HCT116 (cell line): ENCODE measurements at regions not wholly inside any gene's neighbourhood (a gene's known extent, or its start where the extent isn't known, plus 50 kb on each side); places are given as distances from the start of the nearest gene placed in this dataset.

Source experiments
- ATAC-seq: fragments of 200-7000 bp; cut with Tn5 transposase; 2 replicates; pipeline ENCODE4 v1.9.1; 2020; ENCODE audit warnings: mild to moderate bottlenecking, moderate library complexity
- BruUV-seq: library from RNA; stranded (reverse); fragments of 400-500 nt; replicated peaks from 2 replicates; lab custom pipeline; 2021; lab: Mats Ljungman, UMichigan
- CTCF ChIA-PET: fragments of 300-600 bp; sonication (Branson Sonifier 250); formaldehyde crosslinking; loops from one replicate; lab custom pipeline; 2021; ENCODE audit warnings: antibody characterized with exemption; lab: Charles Lee
- POLR2A ChIA-PET: fragments of 300-600, 350-600 bp; sonication (Branson Sonifier 250); formaldehyde crosslinking; loops from one replicate; lab custom pipeline; 2021; ENCODE audit warnings: antibody characterized with exemption; lab: Charles Lee
- RAD21 ChIA-PET, 2 experiments: fragments of 300-600 bp; sonication (Branson Sonifier 250); formaldehyde crosslinking; loops; one replicate each; lab custom pipeline; 2023; ENCODE audit warnings: low total read pairs in 2 of 2; ENCODE audit not compliant: uncharacterized antibody in 2 of 2, unreplicated experiment in 2 of 2, low non-redundant PET in 1 of 2; lab: Charles Lee
- DNase-seq: peaks from one replicate; pipeline ENCODE4 v3.0.0-alpha.2; 2010; ENCODE audit warnings: low read depth, low spot score
- H2AFZ ChIP-seq: fragments of 200-600 bp; shearing (Covaris generic), sonication (generic); 2 replicates; pipeline ENCODE4 v1.6.1; 2017; ENCODE audit warnings: low read depth, mixed run types, mixed read lengths, antibody characterized with exemption, low read length; ENCODE audit not compliant: poor library complexity, severe bottlenecking
- H3K27ac ChIP-seq: 2 replicates; pipeline ENCODE4 v1.5.1; 2012; ENCODE audit warnings: low read depth, low read length
- H3K27me3 ChIP-seq: fragments of 200-600 bp; sonication (generic); 2 replicates; pipeline ENCODE4 v1.6.1; 2016; ENCODE audit warnings: mixed run types, low read length, mixed read lengths; ENCODE audit not compliant: insufficient read depth
- H3K36me3 ChIP-seq, 2 experiments: fragments of 200-500 bp in 1 of 2; fragments of 200-600 bp in 1 of 2; sonication (Bioruptor generic) in 1 of 2; sonication (generic) in 1 of 2; 2 replicates each; pipeline versions ENCODE4 v1.5.1 to v1.6.1; 2014 to 2016; ENCODE audit warnings: low read length in 2 of 2, inconsistent platforms in 1 of 2, mixed read lengths in 1 of 2, mixed run types in 1 of 2; ENCODE audit not compliant: insufficient read depth in 2 of 2, control insufficient read depth in 1 of 2
- H3K4me1 ChIP-seq, 2 experiments: fragments of 200-600 bp in 1 of 2; sonication (generic) in 1 of 2; 2 replicates each; pipeline versions ENCODE4 v1.5.1 to v1.6.1; 2012 to 2017; ENCODE audit warnings: low read length in 2 of 2, inconsistent platforms in 1 of 2, mild to moderate bottlenecking in 1 of 2, mixed read lengths in 1 of 2, mixed run types in 1 of 2, moderate library complexity in 1 of 2; ENCODE audit not compliant: insufficient read depth in 2 of 2, control insufficient read depth in 1 of 2
- H3K4me2 ChIP-seq: fragments of 200-600 bp; sonication (generic); 2 replicates; pipeline ENCODE4 v1.6.1; 2017; ENCODE audit warnings: mixed run types, low read length, mixed read lengths
- H3K4me3 ChIP-seq, 2 experiments: fragments of 200-600 bp in 1 of 2; sonication (generic) in 1 of 2; replicated peaks in 1 of 2; 2 replicates each; pipeline ENCODE4 v1.5.1; 2011 to 2016; ENCODE audit warnings: low read length in 2 of 2, control low read depth in 1 of 2, low read depth in 1 of 2, mild to moderate bottlenecking in 1 of 2, mixed read lengths in 1 of 2, mixed run types in 1 of 2
- H3K79me2 ChIP-seq: fragments of 200-600 bp; sonication (generic); 2 replicates; pipeline ENCODE4 v1.6.1; 2017; ENCODE audit warnings: mild to moderate bottlenecking, mixed run types, low read length, moderate library complexity, mixed read lengths; ENCODE audit not compliant: insufficient read depth
- H3K9ac ChIP-seq: fragments of 200-600 bp; sonication (generic); 2 replicates; pipeline ENCODE4 v1.6.1; 2016; ENCODE audit warnings: low read length, mixed read lengths
- H3K9me2 ChIP-seq: fragments of 200-600 bp; sonication (generic), shearing (Covaris generic); 2 replicates; pipeline ENCODE4 v1.6.1; 2017; ENCODE audit warnings: mixed run types, mild to moderate bottlenecking, moderate library complexity; ENCODE audit not compliant: insufficient read depth
- H3K9me3 ChIP-seq, 2 experiments: fragments of 200-500 bp in 1 of 2; fragments of 200-600 bp in 1 of 2; sonication (Bioruptor generic) in 1 of 2; sonication (generic) in 1 of 2; 2 replicates each; pipeline ENCODE4 v1.6.1; 2014 to 2017; ENCODE audit warnings: low read length in 2 of 2, mixed read lengths in 2 of 2, inconsistent platforms in 1 of 2, low read depth in 1 of 2, mild to moderate bottlenecking in 1 of 2, mixed run types in 1 of 2, moderate library complexity in 1 of 2; ENCODE audit not compliant: control insufficient read depth in 1 of 2, insufficient read depth in 1 of 2
- H4K20me1 ChIP-seq: fragments of 200-600 bp; sonication (generic), shearing (Covaris generic); 2 replicates; pipeline ENCODE4 v1.6.1; 2017; ENCODE audit warnings: mixed run types, mild to moderate bottlenecking, moderate library complexity; ENCODE audit not compliant: insufficient read depth
- CBX3 ChIP-seq: IDR thresholded peaks from 2 replicates; pipeline ENCODE4 v1.6.1; 2012; ENCODE audit warnings: low read depth
- EGR1 ChIP-seq: IDR thresholded peaks from 2 replicates; pipeline ENCODE4 v1.6.1; 2012; ENCODE audit warnings: low read depth
- POLR2AphosphoS5 ChIP-seq: IDR thresholded peaks from 2 replicates; pipeline ENCODE4 v1.6.1; 2011; ENCODE audit warnings: mild to moderate bottlenecking, low read depth, low read length, moderate library complexity
- SIN3A ChIP-seq: IDR thresholded peaks from 2 replicates; pipeline ENCODE4 v1.6.1; 2012; ENCODE audit warnings: low read depth
- intact Hi-C: fragments of 100-400 bp; cut with micrococcal nuclease; formaldehyde crosslinking; loops from 2 replicates; pipeline ENCODE4 v1.10.0; 2022
- TF ChIP-seq, protein P1 (sequence below): IDR thresholded peaks from 2 replicates; pipeline ENCODE4 v1.6.1; 2012; ENCODE audit warnings: low read depth
- TF ChIP-seq, protein P2 (sequence below): IDR thresholded peaks from 2 replicates; pipeline ENCODE4 v1.6.1; 2012

DNA sequence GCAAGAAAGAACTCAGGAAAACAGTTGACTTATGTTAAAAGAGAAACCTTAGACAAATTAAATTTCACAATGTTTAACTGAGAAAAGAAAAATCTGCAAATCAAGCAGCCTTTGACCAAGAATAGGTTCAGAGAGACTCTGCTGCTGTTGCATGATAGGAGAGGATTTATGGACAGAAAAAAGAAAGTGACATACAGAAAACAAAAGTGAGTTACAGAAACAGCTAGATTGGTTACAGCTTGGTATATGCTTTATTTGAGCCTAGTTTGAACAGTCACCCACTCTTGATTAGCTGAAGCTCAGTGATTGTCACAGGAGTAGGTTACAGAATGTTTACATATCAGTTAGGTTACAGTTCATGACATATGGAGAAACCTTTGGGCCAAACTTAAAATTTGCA, 258.2 kb upstream of the SPOPL start (continued):
- TF ChIP-seq, protein P1, sequence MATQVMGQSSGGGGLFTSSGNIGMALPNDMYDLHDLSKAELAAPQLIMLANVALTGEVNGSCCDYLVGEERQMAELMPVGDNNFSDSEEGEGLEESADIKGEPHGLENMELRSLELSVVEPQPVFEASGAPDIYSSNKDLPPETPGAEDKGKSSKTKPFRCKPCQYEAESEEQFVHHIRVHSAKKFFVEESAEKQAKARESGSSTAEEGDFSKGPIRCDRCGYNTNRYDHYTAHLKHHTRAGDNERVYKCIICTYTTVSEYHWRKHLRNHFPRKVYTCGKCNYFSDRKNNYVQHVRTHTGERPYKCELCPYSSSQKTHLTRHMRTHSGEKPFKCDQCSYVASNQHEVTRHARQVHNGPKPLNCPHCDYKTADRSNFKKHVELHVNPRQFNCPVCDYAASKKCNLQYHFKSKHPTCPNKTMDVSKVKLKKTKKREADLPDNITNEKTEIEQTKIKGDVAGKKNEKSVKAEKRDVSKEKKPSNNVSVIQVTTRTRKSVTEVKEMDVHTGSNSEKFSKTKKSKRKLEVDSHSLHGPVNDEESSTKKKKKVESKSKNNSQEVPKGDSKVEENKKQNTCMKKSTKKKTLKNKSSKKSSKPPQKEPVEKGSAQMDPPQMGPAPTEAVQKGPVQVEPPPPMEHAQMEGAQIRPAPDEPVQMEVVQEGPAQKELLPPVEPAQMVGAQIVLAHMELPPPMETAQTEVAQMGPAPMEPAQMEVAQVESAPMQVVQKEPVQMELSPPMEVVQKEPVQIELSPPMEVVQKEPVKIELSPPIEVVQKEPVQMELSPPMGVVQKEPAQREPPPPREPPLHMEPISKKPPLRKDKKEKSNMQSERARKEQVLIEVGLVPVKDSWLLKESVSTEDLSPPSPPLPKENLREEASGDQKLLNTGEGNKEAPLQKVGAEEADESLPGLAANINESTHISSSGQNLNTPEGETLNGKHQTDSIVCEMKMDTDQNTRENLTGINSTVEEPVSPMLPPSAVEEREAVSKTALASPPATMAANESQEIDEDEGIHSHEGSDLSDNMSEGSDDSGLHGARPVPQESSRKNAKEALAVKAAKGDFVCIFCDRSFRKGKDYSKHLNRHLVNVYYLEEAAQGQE, result no peak

DNA sequence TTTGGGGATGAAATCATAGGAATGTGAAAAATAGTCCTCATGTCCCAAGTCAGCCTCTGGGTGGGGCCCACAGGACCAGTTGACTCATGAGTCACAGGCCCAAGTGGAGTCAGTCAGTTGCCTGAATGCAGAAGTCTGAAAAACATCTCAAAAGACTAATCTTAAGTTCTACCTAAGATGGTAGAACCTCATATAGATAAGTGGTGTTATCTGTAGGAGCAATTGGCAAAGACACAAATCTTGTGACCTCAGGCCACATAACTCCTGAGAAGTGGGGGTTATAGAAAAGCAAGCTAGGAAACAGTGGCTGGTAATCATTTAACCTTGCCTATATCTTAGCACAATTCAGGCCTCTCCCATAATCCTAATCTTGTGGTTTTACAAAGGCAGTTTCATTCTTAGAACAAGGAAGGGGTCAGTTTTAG, 257.1 kb upstream of the SPOPL start:
- TF ChIP-seq POLR2AphosphoS5, result no peak
- no peak for TF ChIP-seq EGR1
- TF ChIP-seq, protein P1, result no peak
- no peak for TF ChIP-seq CBX3
- no peak for TF ChIP-seq SIN3A
- TF ChIP-seq, protein P2, sequence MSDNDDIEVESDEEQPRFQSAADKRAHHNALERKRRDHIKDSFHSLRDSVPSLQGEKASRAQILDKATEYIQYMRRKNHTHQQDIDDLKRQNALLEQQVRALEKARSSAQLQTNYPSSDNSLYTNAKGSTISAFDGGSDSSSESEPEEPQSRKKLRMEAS, result no peak

More for the DNA sequence above, 257.1 kb upstream of the SPOPL start:
- no peaks in the 10 kb centered on the region for H3K79me2 ChIP-seq
- POLR2A ChIA-PET, result no interaction called here
- intact Hi-C loops, result no loop called here
- H3K27me3 ChIP-seq, result no peaks in the 10 kb centered on the region
- H3K9me2 ChIP-seq, result no peaks in the 10 kb centered on the region
- CTCF ChIA-PET, result no interaction called here
- DNase-seq (no peak), ATAC-seq (peak; percentile 49)
- RAD21 ChIA-PET, result no interaction called here
- peaks cover 0 to 11% of the 10 kb centered on the region in 2 experiments; a peak in 2 of 4 replicates for H3K4me1 ChIP-seq
- no peak overlapping the region for H3K4me3 ChIP-seq
- no peaks in the 10 kb centered on the region for H3K36me3 ChIP-seq
- H3K9me3 ChIP-seq, result no peaks in the 10 kb centered on the region
- no peak overlapping the region for H3K27ac ChIP-seq
- no peak overlapping the region for H2AFZ ChIP-seq
- no peaks in the 10 kb centered on the region for H4K20me1 ChIP-seq
- H3K9ac ChIP-seq, result no peak overlapping the region
- BruUV-seq, result no TSS peak
- H3K4me2 ChIP-seq, result peak overlapping the region; percentile 35
